ENCODE measurements at regions not wholly inside any gene's neighbourhood (a gene's known extent, or its start where the extent isn't known, plus 50 kb on each side); places are given as distances from the start of the nearest gene placed in this dataset.

- intact Hi-C loops (cut with micrococcal nuclease), result no loop called here
These were observed 267.3 kb downstream of the TTC8 start for GRCh38 chr14:89091781-89092180.

More at GRCh38 chr14:89091781-89092180, 267.3 kb downstream of the TTC8 start:
- Histone ChIP-seq H4K91ac (ENCODE audit: insufficient read depth, low read depth, low read length) (no peak overlapping the region), H3K4ac (ENCODE audit: low read depth, low read length) (no peak overlapping the region), H3K27ac (ENCODE audit: insufficient read depth, low read length) (no peak overlapping the region), H3K27me3 (ENCODE audit: control insufficient read depth, insufficient read depth, low read length) (0 out of 2 replicates have a peak, but pooled peaks cover 4% of the 10 kb centered on the region), H3K4me3 (ENCODE audit: insufficient read depth, low read depth, low read length) (no peak overlapping the region), H3K36me3 (ENCODE audit: control insufficient read depth, insufficient read depth, low read length) (no peaks in the 10 kb centered on the region), H4K8ac (ENCODE audit: low read depth in 2 of 2, low read length in 2 of 2) (no peak overlapping the region), H2BK20ac (ENCODE audit: low read depth, low read length) (no peak overlapping the region), H3K23ac (ENCODE audit: low read depth, low read length) (no peak overlapping the region), H3K4me1 (ENCODE audit: control insufficient read depth, insufficient read depth, low read length) (no peaks in the 10 kb centered on the region), H3K9me3 (ENCODE audit: control insufficient read depth, insufficient read depth, low read length) (peaks cover 3% of the 10 kb centered on the region; the same call in 1 of the 2 replicates), H2BK120ac (ENCODE audit: low read depth, low read length) (no peak overlapping the region), H2AK9ac (replicated peaks; ENCODE audit: low read depth, low read length, poor library complexity) (no peak overlapping the region), H3K18ac (ENCODE audit: low read depth, low read length) (no peak overlapping the region), H2AFZ (replicated peaks; ENCODE audit: low read length, poor library complexity) (no peak overlapping the region), H2BK15ac (ENCODE audit: low read depth, low read length) (no peak overlapping the region), H3K9ac (ENCODE audit: low read depth, low read length) (no peak overlapping the region), H3K4me2 (ENCODE audit: low read depth, low read length) (no peak overlapping the region), H2BK5ac (ENCODE audit: low read depth, low read length, poor library complexity, severe bottlenecking) (no peak overlapping the region), H3K56ac (ENCODE audit: extremely low read depth, insufficient read depth, low read length) (no peak overlapping the region), H4K5ac (ENCODE audit: low read depth, low read length) (no peak overlapping the region), H3K14ac (replicated peaks; ENCODE audit: low read depth, low read length) (no peak overlapping the region), H4K20me1 (ENCODE audit: insufficient read depth, low read length) (no peaks in the 10 kb centered on the region), H2AK5ac (ENCODE audit: low read depth, low read length) (no peak overlapping the region), H3K9me1 (ENCODE audit: insufficient read depth, low read length) (no peaks in the 10 kb centered on the region), H3K79me1 (ENCODE audit: low read depth in 1 of 2, low read length in 2 of 2) (no peaks in the 10 kb centered on the region)
- WGBS, 2 experiments (ENCODE audit: extremely low coverage in 2 of 2, insufficient read length in 1 of 2), result no CpG with 5 or more reads among the region's 1 CpG
- BruUV-seq (replicated peaks), result no TSS peak
- CTCF ChIA-PET, result no interaction called here
- in situ Hi-C loops (cut with MboI; ENCODE audit: low sequenced_read_pairs), result no loop called here
- DNase-seq (no peak), ATAC-seq (ENCODE audit: low read depth) (no peak)
- POLR2A ChIA-PET (ENCODE audit: unreplicated experiment), result no interaction called here
- dilution Hi-C loops (cut with HindIII; ENCODE audit: low sequenced_read_pairs, unreplicated experiment), result no loop called here
- TF ChIP-seq FOS (IDR thresholded peaks at IDR 0.05; ENCODE audit: low read depth, low read length), result no peak
- no peak for TF ChIP-seq RAD21 (IDR thresholded peaks at IDR 0.05; ENCODE audit: low read length)
- TF ChIP-seq BHLHE40 (IDR thresholded peaks at IDR 0.05; ENCODE audit: low read depth, low read length), result no peak
- no peak for TF ChIP-seq CHD1 (IDR thresholded peaks at IDR 0.05; ENCODE audit: low read depth, low read length)
- TF ChIP-seq SMC3 (IDR thresholded peaks at IDR 0.05; ENCODE audit: low read depth, low read length), result no peak
- no peak for TF ChIP-seq POLR2A (IDR thresholded peaks at IDR 0.05; ENCODE audit: low read depth, low read length)
- no peak for TF ChIP-seq MAZ (IDR thresholded peaks at IDR 0.05; ENCODE audit: borderline replicate concordance, low read depth, low read length)

Measured in IMR-90 (cell line).